Uterus (tissue), 2 donors: ENCODE measurements at regions not wholly inside any gene's neighbourhood (a gene's known extent, or its start where the extent isn't known, plus 50 kb on each side); places are given as distances from the start of the nearest gene placed in this dataset.

Experiments
- POLR2A ChIP-seq, 2 donors: fragments of 450-650 bp; IDR thresholded peaks; one replicate each; pipeline ENCODE4 v1.6.1; 2016; ENCODE audit warnings: antibody characterized with exemption in 2 of 2, mild to moderate bottlenecking in 1 of 2, moderate library complexity in 1 of 2
- TF ChIP-seq, protein P1 (sequence below), 4 experiments: fragments of 200-600 bp in 2 of 4; fragments of 450-650 bp in 2 of 4; sonication (generic) in 2 of 4; IDR thresholded peaks; one replicate each; pipeline ENCODE4 v1.5.1; 2016 to 2019; ENCODE audit warnings: antibody characterized with exemption in 4 of 4, mild to moderate bottlenecking in 2 of 4, moderate library complexity in 1 of 4

DNA sequence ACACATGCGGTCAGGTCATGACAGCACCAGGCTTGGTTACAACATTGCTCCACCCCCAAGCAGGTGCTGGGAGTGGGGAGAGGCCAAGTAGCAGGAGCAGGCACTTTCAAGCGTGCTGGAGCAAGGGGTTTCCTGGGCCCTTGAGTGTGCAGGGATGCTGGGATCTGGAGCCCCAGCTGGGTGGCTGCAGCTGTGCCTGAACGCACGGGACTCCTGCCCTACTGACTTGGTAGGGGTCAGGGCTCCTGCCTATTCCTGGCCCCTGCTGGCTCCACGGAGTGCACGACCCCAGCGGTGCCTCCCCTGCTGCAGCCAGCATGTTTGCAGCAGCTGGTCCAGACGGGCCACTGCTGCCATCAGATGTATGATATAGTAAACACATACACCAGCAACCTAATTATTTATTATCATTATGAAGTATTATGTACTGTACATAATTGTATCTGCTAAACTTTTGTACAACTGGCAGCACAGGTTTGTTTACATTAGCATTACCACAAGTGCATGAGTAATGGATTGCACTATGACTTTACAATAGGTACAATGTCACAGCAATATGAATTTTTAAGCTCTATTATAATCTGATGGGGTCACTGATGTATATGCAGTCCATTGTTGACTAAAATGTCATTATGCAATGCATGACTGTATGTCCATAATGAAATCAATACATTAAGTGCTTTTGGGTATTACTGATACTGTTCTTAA, 620.6 kb downstream of the RAPGEF2 start:
- TF ChIP-seq, protein P1, sequence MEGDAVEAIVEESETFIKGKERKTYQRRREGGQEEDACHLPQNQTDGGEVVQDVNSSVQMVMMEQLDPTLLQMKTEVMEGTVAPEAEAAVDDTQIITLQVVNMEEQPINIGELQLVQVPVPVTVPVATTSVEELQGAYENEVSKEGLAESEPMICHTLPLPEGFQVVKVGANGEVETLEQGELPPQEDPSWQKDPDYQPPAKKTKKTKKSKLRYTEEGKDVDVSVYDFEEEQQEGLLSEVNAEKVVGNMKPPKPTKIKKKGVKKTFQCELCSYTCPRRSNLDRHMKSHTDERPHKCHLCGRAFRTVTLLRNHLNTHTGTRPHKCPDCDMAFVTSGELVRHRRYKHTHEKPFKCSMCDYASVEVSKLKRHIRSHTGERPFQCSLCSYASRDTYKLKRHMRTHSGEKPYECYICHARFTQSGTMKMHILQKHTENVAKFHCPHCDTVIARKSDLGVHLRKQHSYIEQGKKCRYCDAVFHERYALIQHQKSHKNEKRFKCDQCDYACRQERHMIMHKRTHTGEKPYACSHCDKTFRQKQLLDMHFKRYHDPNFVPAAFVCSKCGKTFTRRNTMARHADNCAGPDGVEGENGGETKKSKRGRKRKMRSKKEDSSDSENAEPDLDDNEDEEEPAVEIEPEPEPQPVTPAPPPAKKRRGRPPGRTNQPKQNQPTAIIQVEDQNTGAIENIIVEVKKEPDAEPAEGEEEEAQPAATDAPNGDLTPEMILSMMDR (IDR thresholded peaks at IDR 0.05) = no peak
- TF ChIP-seq POLR2A (IDR thresholded peaks at IDR 0.05) = no peak
